ENCODE measurements at regions not wholly inside any gene's neighbourhood (a gene's known extent, or its start where the extent isn't known, plus 50 kb on each side); places are given as distances from the start of the nearest gene placed in this dataset.

DNA sequence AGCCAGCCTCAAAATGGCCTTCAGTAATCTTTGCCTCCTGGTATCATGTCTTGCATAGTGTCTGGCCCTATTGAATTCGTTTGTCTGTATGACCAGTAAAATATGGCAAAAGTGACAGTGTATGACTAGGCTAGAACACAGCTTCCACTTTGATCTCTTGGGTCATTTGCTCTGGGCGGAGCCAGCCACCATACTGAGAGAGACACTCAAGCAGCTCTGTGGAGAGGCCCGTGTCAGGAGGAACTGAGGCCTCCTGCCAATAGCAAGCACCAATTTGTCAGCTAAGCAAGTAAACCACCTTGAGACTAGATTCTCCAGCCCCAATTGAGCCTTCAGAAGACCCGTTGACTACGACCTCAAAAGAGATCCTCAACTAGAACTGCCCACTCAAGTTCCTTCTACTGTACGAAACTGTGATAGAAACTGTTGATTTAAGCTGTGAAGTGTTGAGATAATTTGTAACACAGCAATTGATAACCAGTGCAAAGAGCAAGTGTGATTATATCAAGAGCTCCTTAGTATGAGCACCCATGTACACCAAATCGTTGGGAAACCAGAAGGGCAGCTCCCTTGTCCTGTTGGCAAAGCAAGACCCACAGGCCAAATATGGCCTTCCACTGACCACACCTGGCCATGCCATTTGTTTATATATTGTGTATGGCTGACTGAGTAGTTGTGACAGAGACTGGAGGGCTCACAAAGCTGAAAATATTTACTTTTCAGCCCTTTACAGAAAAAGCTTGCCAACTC, 52.7 kb upstream of the SERBP1 start:
- DNase-seq (ENCODE audit: insufficient read length, low spot score) (no peak), FAIRE-seq (no peak)
- no peak for TF ChIP-seq POLR2A (IDR thresholded peaks at IDR 0.05; ENCODE audit: low read depth, low read length)
- no peak for TF ChIP-seq POLR2AphosphoS5 (IDR thresholded peaks at IDR 0.05; ENCODE audit: low read depth, low read length)
- TF ChIP-seq POU2F2 (IDR thresholded peaks at IDR 0.05; ENCODE audit: low read depth, low read length), result no peak
- TF ChIP-seq TAF1 (IDR thresholded peaks at IDR 0.05; ENCODE audit: low read depth, low read length), result no peak
- no peak for TF ChIP-seq PAX5 (IDR thresholded peaks at IDR 0.05; ENCODE audit: insufficient read depth, low read length, severe bottlenecking)
- no peak for TF ChIP-seq SPI1 (IDR thresholded peaks at IDR 0.05; ENCODE audit: low read depth, low read length)

DNA sequence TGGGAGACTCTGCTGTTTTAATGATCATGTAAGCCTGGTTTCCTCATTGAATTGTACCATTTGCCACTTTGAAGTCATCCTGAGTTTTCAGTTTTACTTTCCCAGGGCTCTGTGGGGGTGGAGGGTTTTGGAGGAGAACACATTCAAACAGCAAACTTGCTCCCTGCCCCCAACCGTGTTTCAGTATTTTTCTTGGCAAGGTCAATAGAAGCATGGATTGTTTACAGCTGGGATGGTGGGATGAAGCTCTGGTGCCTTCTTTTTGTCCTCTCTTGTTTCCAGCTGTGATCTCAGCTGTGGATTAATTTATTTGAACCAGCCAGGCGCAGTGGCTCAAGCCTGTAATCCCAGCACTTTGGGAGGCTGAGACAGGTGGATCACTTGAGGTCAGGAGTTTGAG, 54.3 kb upstream of the SERBP1 start:
- no peak for FAIRE-seq
- no peak for TF ChIP-seq SPI1 (IDR thresholded peaks at IDR 0.05; ENCODE audit: low read depth, low read length)
- no peak for TF ChIP-seq PAX5 (IDR thresholded peaks at IDR 0.05; ENCODE audit: insufficient read depth, low read length, severe bottlenecking)
- no peak for TF ChIP-seq POLR2AphosphoS5 (IDR thresholded peaks at IDR 0.05; ENCODE audit: low read depth, low read length)
- no peak for TF ChIP-seq POLR2A (IDR thresholded peaks at IDR 0.05; ENCODE audit: low read depth, low read length)
- TF ChIP-seq POU2F2 (IDR thresholded peaks at IDR 0.05; ENCODE audit: low read depth, low read length), result no peak
- TF ChIP-seq TAF1 (IDR thresholded peaks at IDR 0.05; ENCODE audit: low read depth, low read length), result no peak
- no peak for DNase-seq (ENCODE audit: insufficient read length, low spot score)

DNA sequence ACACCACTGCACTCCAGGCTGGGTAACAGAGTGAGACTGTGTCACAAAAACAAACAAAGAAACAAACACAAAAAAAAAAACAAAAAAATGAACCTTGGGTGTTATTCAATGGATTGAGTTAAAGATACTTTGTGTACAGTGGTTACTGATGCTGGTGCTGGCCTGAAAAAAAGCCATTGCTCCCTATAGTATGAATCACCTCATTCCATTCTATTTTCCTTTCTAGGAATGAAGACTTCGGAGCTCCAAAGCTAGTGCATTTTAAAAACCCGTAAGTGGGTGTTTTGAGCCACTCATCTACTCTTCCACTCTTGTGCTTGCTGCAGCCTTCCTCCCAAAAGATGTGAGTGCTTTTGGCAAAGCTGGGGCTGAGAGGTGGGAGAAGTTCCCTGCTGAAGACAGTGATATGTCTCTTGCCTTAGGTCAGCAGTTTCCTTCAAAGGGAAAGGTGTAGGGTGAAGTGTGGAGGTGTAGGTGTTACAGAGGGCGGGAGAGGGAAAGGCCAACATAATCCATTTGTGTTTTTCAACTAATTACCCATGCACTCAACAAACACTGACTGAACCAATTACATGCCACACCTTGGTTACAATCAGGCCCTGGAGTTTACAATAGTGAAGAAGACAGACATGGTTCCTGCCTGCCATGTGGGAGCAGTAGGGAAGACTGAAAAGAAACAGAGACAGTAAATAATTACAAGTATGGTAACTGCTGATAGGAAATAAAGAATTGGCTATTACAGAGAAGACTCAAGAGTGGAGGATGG, 55.0 kb upstream of the SERBP1 start:
- no peak for FAIRE-seq
- no peak for DNase-seq (ENCODE audit: insufficient read length, low spot score)
- TF ChIP-seq POLR2AphosphoS5 (IDR thresholded peaks at IDR 0.05; ENCODE audit: low read depth, low read length) (no peak), TAF1 (IDR thresholded peaks at IDR 0.05; ENCODE audit: low read depth, low read length) (no peak), POU2F2 (IDR thresholded peaks at IDR 0.05; ENCODE audit: low read depth, low read length) (no peak)

DNA sequence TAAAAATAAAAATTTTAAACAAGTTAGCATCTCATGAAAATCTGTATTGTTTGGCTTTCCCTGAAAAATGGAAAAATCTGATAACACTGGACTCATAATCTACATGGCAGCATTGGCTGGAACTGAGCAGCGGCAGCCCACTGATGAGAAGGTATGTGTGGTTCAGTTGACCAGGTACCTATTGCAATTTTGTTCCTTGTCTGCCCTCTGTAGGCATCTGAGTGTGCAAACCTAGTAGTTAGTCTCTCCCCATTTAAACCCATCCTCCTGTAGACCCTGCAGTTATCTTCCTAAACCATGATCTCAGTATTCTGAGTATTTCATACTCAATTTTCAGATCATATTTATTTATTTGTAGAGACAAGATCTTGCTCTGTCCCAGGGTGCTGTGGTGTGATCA, 59.4 kb upstream of the SERBP1 start:
- TF ChIP-seq TAF1 (IDR thresholded peaks at IDR 0.05; ENCODE audit: low read depth, low read length), result no peak
- no peak for TF ChIP-seq POLR2AphosphoS5 (IDR thresholded peaks at IDR 0.05; ENCODE audit: low read depth, low read length)
- no peak for TF ChIP-seq PAX5 (IDR thresholded peaks at IDR 0.05; ENCODE audit: insufficient read depth, low read length, severe bottlenecking)
- TF ChIP-seq SPI1 (IDR thresholded peaks at IDR 0.05; ENCODE audit: low read depth, low read length), result no peak
- no peak for TF ChIP-seq POU2F2 (IDR thresholded peaks at IDR 0.05; ENCODE audit: low read depth, low read length)
- TF ChIP-seq POLR2A (IDR thresholded peaks at IDR 0.05; ENCODE audit: low read depth, low read length), result no peak
- FAIRE-seq (peak; percentile 47), DNase-seq (ENCODE audit: insufficient read length, low spot score) (peak; percentile 21)

DNA sequence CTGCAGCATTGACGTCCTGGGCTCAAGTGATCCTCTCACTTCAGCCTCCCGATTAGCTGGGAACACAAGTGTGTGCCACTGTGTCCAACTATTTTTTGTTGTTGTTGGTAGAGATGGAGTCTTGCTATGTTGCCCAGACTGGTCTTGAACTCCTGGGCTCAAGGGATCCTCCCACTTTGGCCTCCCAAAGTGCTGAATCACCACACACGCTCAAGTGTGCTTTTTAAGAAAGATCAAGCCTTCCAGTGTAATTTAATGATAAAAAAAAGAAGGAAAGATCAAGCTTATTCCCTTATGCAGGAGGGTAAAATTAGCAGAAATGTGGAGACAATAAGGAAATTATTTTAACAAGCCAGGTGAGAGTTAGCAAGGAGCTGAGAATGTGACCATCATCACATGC, 61.1 kb upstream of the SERBP1 start:
- DNase-seq (ENCODE audit: insufficient read length, low spot score), result no peak
- no peak for TF ChIP-seq POU2F2 (IDR thresholded peaks at IDR 0.05; ENCODE audit: low read depth, low read length)
- TF ChIP-seq TAF1 (IDR thresholded peaks at IDR 0.05; ENCODE audit: low read depth, low read length), result no peak
- TF ChIP-seq PAX5 (IDR thresholded peaks at IDR 0.05; ENCODE audit: insufficient read depth, low read length, severe bottlenecking), result no peak
- TF ChIP-seq POLR2A (IDR thresholded peaks at IDR 0.05; ENCODE audit: low read depth, low read length), result no peak
- no peak for TF ChIP-seq POLR2AphosphoS5 (IDR thresholded peaks at IDR 0.05; ENCODE audit: low read depth, low read length)
- TF ChIP-seq SPI1 (IDR thresholded peaks at IDR 0.05; ENCODE audit: low read depth, low read length), result no peak
- FAIRE-seq, result no peak

DNA sequence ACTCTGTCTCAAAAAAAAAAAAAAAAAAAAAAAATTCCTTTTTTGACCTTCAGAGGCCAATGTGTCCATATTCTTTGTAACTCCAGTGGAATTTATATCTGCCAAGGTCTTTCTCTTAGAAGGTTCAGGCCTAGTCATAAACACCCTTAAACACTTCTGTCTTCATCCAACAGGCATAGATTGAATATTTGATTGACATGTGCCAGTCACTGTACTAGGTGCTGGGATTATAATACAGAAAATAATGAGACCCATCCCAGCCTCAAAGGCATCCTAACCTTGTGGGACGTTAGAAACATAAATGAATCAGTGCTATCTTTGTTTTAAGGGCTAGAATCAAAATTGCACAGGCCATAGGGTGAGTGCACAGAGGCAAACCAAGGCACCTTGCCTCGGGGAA, 62.9 kb upstream of the SERBP1 start:
- DNase-seq (ENCODE audit: insufficient read length, low spot score) (no peak), FAIRE-seq (no peak)
- TF ChIP-seq POLR2AphosphoS5 (IDR thresholded peaks at IDR 0.05; ENCODE audit: low read depth, low read length) (no peak), TAF1 (IDR thresholded peaks at IDR 0.05; ENCODE audit: low read depth, low read length) (no peak), POLR2A (IDR thresholded peaks at IDR 0.05; ENCODE audit: low read depth, low read length) (no peak), PAX5 (IDR thresholded peaks at IDR 0.05; ENCODE audit: insufficient read depth, low read length, severe bottlenecking) (no peak), SPI1 (IDR thresholded peaks at IDR 0.05; ENCODE audit: low read depth, low read length) (no peak), POU2F2 (IDR thresholded peaks at IDR 0.05; ENCODE audit: low read depth, low read length) (no peak)

DNA sequence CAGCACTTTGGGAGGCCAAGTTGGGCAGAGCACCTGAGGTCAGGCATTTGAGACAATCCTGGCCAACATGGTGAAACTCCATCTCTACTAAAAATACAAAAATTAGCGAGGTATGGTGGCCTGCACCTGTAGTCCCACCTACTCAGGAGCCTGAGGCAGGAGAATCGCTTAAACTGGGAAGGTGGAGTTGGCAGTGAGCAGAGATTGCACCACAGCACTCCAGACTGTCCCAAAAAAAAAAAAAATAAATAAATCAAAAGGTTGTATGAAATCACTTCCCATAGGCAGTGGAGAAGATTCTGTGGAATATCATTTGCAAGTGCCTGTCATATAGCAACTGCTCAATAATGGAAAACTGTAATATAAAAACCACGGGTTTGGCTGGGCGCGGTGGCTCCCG, 65.1 kb upstream of the SERBP1 start:
- TF ChIP-seq POU2F2 (IDR thresholded peaks at IDR 0.05; ENCODE audit: low read depth, low read length), result no peak
- no peak for TF ChIP-seq SPI1 (IDR thresholded peaks at IDR 0.05; ENCODE audit: low read depth, low read length)
- no peak for TF ChIP-seq PAX5 (IDR thresholded peaks at IDR 0.05; ENCODE audit: insufficient read depth, low read length, severe bottlenecking)
- no peak for TF ChIP-seq POLR2AphosphoS5 (IDR thresholded peaks at IDR 0.05; ENCODE audit: low read depth, low read length)
- FAIRE-seq, result no peak
- no peak for DNase-seq (ENCODE audit: insufficient read length, low spot score)

DNA sequence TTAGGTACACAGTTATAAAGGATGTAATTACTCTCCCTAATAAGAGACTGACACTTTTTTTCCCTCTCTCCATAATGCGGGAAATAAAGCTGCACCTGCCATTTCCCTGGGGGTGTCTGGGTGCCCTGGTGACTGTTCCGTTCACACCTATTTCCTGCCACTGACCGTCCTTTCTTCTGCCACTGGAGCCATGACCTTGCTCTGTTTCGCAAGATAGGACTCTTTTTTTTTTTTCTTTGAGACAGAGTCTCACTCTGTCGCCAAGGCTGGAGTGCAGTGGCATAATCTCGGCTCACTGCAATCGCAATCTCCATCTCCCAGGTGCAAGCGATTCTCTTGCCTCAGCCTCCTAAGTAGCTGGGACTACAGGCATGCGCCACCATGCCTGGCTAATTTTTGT, 66.1 kb upstream of the SERBP1 start:
- TF ChIP-seq SPI1 (IDR thresholded peaks at IDR 0.05; ENCODE audit: low read depth, low read length), result no peak
- TF ChIP-seq POLR2AphosphoS5 (IDR thresholded peaks at IDR 0.05; ENCODE audit: low read depth, low read length), result no peak
- no peak for TF ChIP-seq POLR2A (IDR thresholded peaks at IDR 0.05; ENCODE audit: low read depth, low read length)
- TF ChIP-seq POU2F2 (IDR thresholded peaks at IDR 0.05; ENCODE audit: low read depth, low read length), result no peak
- TF ChIP-seq TAF1 (IDR thresholded peaks at IDR 0.05; ENCODE audit: low read depth, low read length), result no peak
- no peak for TF ChIP-seq PAX5 (IDR thresholded peaks at IDR 0.05; ENCODE audit: insufficient read depth, low read length, severe bottlenecking)
- no peak for FAIRE-seq
- no peak for DNase-seq (ENCODE audit: insufficient read length, low spot score)

DNA sequence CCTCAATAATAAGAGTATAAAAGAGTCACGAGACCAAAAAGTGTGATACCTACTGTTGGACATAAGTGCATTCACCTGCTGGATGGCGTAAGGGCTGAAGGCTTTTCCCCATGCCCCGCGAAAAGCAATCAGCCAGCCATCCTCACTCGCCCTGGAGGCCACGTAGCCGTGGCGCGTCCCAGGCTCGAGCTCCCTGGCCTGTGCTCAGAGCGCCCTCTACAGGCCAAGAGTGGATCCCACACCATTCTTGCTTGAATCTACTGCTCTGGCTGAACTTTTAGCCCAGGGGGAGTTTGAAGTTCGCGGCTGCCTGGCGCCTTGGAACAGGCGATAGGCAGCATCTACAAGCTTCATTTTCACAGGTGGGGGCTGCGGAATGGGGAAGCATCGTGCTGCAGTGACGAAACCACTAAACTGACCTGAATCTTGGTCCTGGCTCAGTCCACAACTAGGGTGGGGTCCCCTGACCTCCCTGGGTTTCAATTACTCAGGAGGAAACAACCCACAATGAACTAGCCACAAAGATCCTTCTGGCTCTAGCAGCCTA, 70.3 kb upstream of the SERBP1 start:
- FAIRE-seq, result peak; percentile 96
- peak; percentile 80 for DNase-seq (ENCODE audit: insufficient read length, low spot score)
- TF ChIP-seq POU2F2 (IDR thresholded peaks at IDR 0.05; ENCODE audit: low read depth, low read length), result peak; percentile 56; the same call in 1 of the 2 replicates
- TF ChIP-seq PAX5 (IDR thresholded peaks at IDR 0.05; ENCODE audit: insufficient read depth, low read length, severe bottlenecking), result no peak
- no peak for TF ChIP-seq SPI1 (IDR thresholded peaks at IDR 0.05; ENCODE audit: low read depth, low read length)

Data from GM12891 (cell line).